Glutamatergic neuron (in vitro differentiated cells): ENCODE measurements at regions not wholly inside any gene's neighbourhood (a gene's known extent, or its start where the extent isn't known, plus 50 kb on each side); places are given as distances from the start of the nearest gene placed in this dataset.
"Not testable (repeated sequence)": the region's sequence is repeated elsewhere in the genome, so short reads cannot be mapped to it uniquely, and the experiment has no call there.

Experiments
- DNase-seq: peaks from one replicate; pipeline ENCODE4 v3.0.0; 2022
- H3K27ac Mint-ChIP-seq: one replicate; pipeline ENCODE4 v1.8.0; 2020; ENCODE audit warnings: mild to moderate bottlenecking, mixed read lengths, inconsistent platforms; ENCODE audit not compliant: unreplicated experiment
- H3K27me3 Mint-ChIP-seq: one replicate; pipeline ENCODE4 v1.8.0; 2020; ENCODE audit warnings: mild to moderate bottlenecking, moderate library complexity, mixed read lengths, inconsistent platforms; ENCODE audit not compliant: unreplicated experiment
- H3K36me3 Mint-ChIP-seq: one replicate; pipeline ENCODE4 v1.8.0; 2020; ENCODE audit warnings: mild to moderate bottlenecking, mixed read lengths, inconsistent platforms; ENCODE audit not compliant: unreplicated experiment
- H3K4me1 Mint-ChIP-seq: one replicate; pipeline ENCODE4 v1.8.0; 2020; ENCODE audit warnings: mild to moderate bottlenecking, low read depth, mixed read lengths, inconsistent platforms; ENCODE audit not compliant: unreplicated experiment
- H3K4me3 Mint-ChIP-seq: one replicate; pipeline ENCODE4 v1.8.0; 2020; ENCODE audit warnings: mild to moderate bottlenecking, mixed read lengths, inconsistent platforms; ENCODE audit not compliant: unreplicated experiment
- H3K9me3 Mint-ChIP-seq: one replicate; pipeline ENCODE4 v1.8.0; 2020; ENCODE audit warnings: mild to moderate bottlenecking, moderate library complexity, mixed read lengths, inconsistent platforms; ENCODE audit not compliant: unreplicated experiment
- TF ChIP-seq, protein P1 (sequence below): fragments of 200-600 bp; sonication (generic); IDR thresholded peaks from one replicate; pipeline ENCODE4 v1.5.0; 2021; ENCODE audit not compliant: partially characterized antibody, unreplicated experiment

DNA sequence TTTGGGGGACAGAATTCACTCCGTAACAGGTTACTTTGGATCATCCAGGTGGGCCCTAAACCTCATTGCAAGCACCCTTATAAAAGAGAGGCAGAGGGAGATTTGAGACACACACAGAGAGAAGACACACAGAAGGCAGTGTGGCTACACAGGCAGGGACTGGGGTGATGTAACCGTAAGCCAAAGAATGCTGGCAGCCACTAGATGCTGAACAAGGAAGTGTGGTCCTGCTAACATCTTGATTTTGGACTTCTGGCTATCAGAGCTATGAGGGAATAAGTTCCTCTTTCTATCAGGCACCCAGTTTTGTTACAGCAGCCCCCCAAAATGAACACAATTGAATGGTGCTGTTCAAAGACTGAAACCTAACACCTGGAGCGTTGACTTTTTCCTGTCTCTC is 191.3 kb upstream of the MYLIP start:
- H3K4me1 Mint-ChIP-seq: no peaks in the 10 kb centered on the region
- H3K27ac Mint-ChIP-seq: no peak overlapping the region
- TF ChIP-seq, protein P1, sequence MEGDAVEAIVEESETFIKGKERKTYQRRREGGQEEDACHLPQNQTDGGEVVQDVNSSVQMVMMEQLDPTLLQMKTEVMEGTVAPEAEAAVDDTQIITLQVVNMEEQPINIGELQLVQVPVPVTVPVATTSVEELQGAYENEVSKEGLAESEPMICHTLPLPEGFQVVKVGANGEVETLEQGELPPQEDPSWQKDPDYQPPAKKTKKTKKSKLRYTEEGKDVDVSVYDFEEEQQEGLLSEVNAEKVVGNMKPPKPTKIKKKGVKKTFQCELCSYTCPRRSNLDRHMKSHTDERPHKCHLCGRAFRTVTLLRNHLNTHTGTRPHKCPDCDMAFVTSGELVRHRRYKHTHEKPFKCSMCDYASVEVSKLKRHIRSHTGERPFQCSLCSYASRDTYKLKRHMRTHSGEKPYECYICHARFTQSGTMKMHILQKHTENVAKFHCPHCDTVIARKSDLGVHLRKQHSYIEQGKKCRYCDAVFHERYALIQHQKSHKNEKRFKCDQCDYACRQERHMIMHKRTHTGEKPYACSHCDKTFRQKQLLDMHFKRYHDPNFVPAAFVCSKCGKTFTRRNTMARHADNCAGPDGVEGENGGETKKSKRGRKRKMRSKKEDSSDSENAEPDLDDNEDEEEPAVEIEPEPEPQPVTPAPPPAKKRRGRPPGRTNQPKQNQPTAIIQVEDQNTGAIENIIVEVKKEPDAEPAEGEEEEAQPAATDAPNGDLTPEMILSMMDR: no peak
- no peaks in the 10 kb centered on the region for H3K36me3 Mint-ChIP-seq
- peaks cover 2% of the 10 kb centered on the region for H3K9me3 Mint-ChIP-seq
- peaks cover 2% of the 10 kb centered on the region for H3K27me3 Mint-ChIP-seq
- DNase-seq: no peak
- no peak overlapping the region for H3K4me3 Mint-ChIP-seq

DNA sequence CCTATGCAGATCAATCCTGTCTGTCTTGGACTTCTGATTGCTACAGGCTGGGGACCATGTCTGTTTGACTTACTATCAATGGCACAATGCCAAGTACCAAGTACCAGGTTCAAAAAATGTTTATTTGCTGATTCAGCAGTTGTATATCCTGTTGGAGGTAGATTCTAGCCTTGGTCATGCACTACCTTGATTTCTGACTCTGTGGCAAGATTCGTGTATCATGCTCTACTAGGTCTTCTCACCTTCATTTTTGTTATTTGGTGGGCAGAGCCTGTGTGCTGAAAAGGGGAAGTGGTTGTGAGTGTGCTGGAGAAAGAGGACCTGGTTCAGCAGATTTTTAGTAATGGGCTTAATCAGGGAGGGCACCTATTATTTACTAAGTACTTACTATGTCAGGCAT is 192.4 kb upstream of the MYLIP start:
- no peak overlapping the region for H3K27ac Mint-ChIP-seq
- no peaks in the 10 kb centered on the region for H3K4me1 Mint-ChIP-seq
- no peak for DNase-seq

GRCh38 chr6:15935661-15936060 is 193.2 kb upstream of the MYLIP start:
- Mint-ChIP-seq H3K36me3 (peaks cover 10% of the 10 kb centered on the region), H3K27ac (no peak overlapping the region), H3K9me3 (peaks cover 1% of the 10 kb centered on the region), H3K4me3 (no peak overlapping the region), H3K27me3 (no peaks in the 10 kb centered on the region), H3K4me1 (no peaks in the 10 kb centered on the region)
- DNase-seq: no peak
- TF ChIP-seq, protein P1: no peak

More for the DNA sequence above, 192.4 kb upstream of the MYLIP start:
- H3K36me3 Mint-ChIP-seq: peaks cover 1% of the 10 kb centered on the region
- H3K27me3 Mint-ChIP-seq: no peaks in the 10 kb centered on the region
- H3K9me3 Mint-ChIP-seq: peaks cover 2% of the 10 kb centered on the region
- TF ChIP-seq, protein P1: no peak
- no peak overlapping the region for H3K4me3 Mint-ChIP-seq

GRCh38 chr6:15931697-15932096 is 197.2 kb upstream of the MYLIP start:
- DNase-seq, H3K4me1 Mint-ChIP-seq, H3K4me3 Mint-ChIP-seq, H3K27ac Mint-ChIP-seq, H3K27me3 Mint-ChIP-seq, H3K9me3 Mint-ChIP-seq: not testable (repeated sequence)
- peaks cover 21% of the 10 kb centered on the region for H3K36me3 Mint-ChIP-seq

- no peak for DNase-seq
- peaks cover 4% of the 10 kb centered on the region for H3K9me3 Mint-ChIP-seq
- TF ChIP-seq, protein P1: no peak
- H3K4me1 Mint-ChIP-seq: no peaks in the 10 kb centered on the region
- no peak overlapping the region for H3K4me3 Mint-ChIP-seq
- H3K36me3 Mint-ChIP-seq: peaks cover 21% of the 10 kb centered on the region
- H3K27ac Mint-ChIP-seq: no peak overlapping the region
- H3K27me3 Mint-ChIP-seq: peaks cover 2% of the 10 kb centered on the region
Observed at GRCh38 chr6:15930207-15930606, 198.7 kb upstream of the MYLIP start.

- Mint-ChIP-seq H3K9me3 (peaks cover 4% of the 10 kb centered on the region), H3K27me3 (peaks cover 2% of the 10 kb centered on the region), H3K36me3 (peaks cover 21% of the 10 kb centered on the region), H3K4me1 (no peaks in the 10 kb centered on the region), H3K27ac (no peak overlapping the region), H3K4me3 (no peak overlapping the region)
- TF ChIP-seq, protein P1: no peak
- no peak for DNase-seq
Observed at GRCh38 chr6:15929685-15930084, 199.2 kb upstream of the MYLIP start.
